CD4-positive, alpha-beta T cell treated with Interleukin-4 for 1 hour (primary cell): ENCODE measurements at regions not wholly inside any gene's neighbourhood (a gene's known extent, or its start where the extent isn't known, plus 50 kb on each side); places are given as distances from the start of the nearest gene placed in this dataset.
"Not testable (repeated sequence)": the region's sequence is repeated elsewhere in the genome, so short reads cannot be mapped to it uniquely, and the experiment has no call there.

Experiments
- DNase-seq, 2 donors: peaks; one replicate each; pipeline ENCODE4 v3.0.0-alpha.2; 2020 to 2022

DNA sequence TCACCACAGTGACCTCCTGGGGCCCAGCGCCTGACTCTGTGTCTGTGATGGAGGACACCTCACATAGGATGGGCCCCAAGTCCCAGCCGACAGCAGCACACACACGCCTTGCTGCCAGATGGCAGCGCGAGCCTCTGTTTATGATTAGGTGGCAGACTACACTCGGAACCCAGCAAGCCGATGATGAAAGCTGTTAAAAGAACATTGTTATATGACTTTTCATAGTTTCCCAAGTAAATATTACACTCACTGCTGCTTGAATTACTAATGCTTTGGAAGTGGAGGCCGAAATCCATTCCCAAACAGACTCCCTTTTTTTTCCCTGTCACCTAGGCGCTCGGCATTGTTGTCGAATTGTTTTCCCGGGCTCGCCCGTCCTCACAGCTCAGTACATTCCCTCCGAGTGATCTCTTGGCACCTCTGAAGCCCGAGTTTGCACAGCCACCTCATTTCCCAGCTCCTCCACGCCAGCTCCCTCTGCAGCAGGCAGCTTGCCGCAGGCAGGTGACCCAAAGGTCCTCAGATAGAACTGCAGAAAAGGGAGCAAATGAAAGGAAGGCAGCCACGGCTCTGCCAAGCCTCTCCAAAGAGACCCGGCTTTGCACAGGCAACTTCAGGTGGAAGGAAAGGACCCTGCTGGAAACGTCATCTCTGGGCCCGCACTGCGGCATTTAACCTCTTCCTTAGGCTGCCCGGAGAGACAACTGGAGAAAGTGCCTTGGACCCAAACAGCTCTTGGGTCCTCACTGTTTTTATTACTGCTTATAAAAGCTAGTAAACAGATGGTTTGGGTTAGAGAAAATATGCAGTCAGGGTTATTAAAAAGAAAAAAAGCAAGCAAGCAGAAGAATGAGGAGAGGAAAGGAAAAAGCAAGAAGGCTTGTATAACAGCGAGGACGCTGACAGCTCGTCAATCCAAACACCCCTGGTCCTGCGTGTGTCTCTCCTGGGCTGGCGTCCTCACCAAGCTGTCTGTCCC, 72.2 kb upstream of the SLC25A33 start:
- DNase-seq: no peak

DNA sequence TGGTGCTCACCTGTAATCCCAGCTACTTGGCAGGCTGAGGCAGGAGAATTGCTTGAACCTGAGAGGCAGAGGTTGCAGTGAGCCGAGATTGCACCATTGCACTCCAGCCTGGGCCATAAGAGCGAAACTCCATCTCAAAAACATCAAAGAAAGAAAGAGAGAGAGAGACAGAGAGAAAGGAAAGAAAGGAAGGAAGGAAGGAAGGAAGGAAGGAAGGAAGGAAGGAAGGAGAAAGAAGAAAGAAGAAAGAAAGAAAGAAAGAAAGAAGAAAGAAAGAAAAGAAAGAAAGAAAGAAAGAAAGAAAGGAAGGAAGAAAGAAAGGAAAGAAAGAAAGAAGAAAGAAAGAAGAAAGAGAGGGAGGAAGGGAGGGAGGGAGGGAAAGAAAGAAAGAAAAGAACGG, 69.4 kb upstream of the SLC25A33 start:
- not testable (repeated sequence) for DNase-seq

DNA sequence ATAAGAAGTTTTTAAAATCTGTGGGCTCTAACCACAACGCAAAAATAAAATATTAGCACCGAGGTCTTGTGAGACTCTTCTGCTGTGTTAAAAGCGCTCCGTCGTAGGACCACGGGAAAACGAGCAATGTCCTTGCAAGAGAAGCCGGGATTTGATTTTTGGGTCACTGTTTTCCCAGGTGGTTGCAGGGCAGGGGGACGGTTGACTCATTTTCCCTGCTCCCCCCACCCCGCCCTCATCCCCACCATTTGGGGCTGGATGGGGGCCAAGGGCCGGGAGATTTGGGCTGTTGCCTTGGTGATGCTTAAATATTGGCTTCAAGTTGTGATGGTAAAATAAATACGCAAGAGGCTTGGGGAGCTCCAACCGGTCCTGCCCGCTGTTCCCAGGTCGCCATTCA, 67.6 kb upstream of the SLC25A33 start:
- DNase-seq: no peak

DNA sequence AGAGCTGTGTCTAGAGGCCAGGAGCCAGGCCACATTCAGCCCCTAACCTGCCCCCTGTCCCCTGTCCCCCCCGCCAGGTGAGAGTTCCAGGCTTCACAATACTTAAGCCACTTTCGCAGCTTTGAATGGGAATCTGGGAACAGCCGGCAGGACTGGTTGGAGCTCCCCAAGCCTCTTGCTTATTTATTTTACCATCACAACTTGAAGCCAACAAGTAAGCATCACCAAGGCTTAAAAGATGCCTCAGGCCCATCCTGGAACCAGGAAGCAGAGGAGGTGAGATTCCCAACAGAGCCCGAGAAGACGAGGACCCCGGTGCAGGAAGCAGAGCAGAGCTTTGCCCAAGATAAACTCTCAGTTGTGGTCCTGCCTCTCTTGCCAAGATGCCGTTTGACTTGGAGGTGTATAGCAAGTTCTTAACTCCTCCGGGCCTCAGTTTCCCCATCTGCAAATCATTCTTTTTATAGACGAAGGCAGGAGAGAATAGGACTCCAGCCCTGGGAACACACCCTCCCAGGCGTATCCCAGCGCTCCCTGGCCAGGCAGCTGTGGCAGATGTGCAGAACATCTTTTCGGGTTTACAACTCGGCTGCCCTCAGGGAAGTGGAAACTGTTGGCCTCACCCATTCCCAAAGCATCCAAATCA, 66.8 kb upstream of the SLC25A33 start:
- no peak for DNase-seq

DNA sequence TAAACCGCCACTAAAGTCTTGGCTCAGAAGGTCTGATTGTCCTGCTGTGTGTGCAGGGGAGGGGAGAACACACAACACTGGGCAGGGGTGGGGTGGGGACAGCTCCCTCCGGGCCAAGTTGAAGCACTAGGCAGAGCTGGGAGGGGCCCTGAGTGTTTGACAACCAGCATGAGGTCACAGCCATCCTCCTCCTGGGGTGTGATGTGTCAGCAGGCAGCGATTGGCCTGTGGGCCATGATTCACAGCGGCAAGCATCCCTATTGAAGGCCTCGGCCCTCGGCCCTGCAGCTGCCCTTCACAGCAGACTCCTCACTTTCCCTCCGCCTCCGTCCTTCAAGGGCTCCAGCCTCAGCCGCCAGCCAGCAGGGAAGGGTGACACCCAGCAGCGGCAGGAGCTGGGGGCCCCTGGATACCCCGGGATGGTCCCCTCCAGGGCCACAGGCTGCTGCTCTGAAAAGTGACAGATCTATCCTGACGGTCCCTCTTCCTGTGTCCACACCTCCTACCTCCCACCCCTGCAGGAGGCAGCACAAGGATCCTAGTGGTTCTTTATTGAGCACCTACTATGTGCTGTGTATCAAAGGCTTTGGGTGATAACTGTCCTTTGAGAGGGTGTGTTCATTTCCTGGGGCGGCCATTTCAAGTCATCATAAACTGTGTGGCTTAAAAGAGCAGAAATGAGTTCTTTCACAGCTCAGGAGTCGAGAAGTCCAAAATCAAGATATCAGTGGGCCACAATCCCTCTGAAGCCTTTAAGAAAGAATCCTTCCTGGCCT, 66.0 kb upstream of the SLC25A33 start:
- no peak for DNase-seq

DNA sequence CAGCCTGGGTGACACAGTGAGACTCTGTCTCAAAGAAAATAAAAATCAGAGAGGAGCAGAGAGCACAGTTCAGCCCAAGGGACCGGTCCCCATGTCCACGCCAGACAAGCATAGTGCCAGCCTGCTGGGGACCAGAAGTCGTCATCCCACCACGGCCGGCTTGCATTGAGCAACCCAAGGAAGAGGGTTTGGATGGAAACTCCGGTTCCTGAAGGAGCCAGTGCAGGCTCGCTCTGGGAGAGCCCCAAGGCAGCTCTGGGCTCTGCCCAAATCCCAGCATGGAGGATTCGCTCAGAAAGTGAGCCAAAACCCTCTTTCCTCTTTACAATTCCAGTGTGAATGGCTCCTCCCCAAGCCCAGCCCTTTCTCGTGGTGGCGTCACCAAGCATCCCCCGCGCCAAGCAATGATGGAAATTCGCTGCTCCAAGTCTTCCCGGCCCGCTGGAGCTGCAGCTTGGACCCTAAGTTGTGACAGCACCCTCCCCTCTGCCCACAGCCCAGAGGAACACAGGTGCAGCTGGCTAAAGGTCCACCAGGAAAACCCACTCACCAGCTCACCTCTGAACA, 64.1 kb upstream of the SLC25A33 start:
- no peak for DNase-seq

DNA sequence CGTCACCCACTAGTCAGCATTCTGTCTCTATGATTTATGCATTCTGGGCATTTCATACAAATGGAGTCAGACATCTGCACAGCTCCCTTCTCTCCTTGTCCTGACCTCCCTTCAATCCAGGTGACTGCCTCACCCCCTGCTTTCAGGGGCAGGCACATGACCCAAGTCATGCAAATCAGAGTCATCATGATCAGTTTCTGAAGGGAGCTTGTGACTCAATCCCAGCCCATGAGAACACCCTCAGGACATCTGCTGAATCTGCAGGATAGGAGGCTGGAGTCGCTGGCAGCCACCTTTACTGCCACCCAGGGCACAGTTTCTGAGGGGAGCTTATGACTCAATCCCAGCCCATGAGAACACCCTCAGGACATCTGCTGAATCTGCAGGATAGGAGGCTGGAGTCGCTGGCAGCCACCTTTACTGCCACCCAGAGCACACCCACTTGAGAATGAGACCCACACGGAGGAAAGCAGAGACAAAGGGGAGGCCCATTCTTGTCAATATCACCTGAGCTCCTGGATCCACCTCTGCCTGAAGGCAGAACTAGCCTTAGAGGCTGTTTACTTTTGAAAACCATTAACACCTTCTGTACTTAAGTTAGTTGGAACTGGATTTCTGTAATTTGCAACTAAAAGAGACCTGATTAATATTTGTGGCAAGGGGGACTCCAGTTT, 62.3 kb upstream of the SLC25A33 start:
- DNase-seq: no peak

DNA sequence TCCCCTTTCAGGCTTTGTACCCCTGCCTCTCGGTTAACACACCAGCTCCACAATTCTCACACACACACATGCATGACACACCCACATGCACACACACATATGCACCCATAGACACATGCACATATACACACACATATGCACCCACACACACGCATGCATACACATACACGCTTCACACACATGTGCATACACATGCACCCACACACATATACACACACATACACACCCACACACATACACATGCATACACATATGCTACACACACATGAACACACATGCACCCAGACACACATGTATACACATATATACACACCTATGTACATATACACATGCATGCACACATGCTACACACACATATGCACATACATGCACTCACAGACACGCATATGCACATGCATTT, 61.7 kb upstream of the SLC25A33 start:
- DNase-seq: no peak

DNA sequence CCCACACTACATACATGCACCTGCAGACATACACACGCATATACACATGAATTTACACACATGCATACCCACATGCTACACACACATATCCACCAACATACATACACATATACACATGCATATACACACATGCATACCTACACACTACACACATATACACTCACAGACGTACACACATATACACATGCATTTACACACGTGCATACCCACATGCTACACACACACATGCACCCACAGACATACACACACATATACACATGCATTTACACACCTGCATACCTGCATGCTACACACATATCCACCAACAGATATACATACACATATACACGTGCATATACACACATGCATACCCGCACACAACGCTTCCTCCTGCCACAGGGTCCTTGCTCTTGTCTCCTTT, 61.2 kb upstream of the SLC25A33 start:
- DNase-seq: no peak

DNA sequence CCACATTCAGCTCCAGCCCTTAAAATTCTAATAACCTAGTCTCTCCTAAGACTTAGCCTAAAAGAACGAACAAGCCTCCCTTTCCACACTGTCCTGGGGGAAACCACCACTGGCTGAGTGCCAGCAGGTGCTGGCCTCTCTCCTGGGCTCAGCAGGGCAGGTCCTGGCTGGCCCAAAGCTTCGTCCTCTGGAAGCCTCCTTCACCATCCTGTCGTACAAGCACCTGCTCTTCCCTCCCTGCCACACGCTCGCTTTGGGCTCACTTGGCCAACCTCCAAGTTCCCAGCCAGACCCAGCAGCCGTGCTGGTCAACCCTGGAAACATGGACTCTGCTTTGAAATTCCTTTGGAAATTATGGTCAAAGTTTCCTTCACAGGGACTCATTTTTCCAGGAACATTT, 58.2 kb upstream of the SLC25A33 start:
- no peak for DNase-seq

DNA sequence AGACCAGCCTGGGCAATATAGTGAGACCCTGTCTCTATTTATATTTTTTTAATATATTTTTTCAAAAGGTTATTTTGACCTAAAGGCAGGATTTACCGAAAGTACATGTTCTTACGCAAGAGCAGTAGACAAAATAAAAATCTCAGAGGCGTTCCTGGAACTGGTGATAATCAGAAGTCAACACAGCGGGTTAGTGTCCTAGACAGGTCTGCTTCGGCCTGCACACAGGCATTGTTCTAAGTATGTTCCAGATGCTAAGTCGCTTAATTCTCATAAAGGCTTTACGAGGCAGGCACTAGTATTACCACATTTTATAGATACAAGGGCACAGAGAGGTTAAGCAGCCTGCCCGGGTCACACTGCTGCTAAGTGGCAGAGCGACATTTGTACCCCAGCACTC, 56.9 kb upstream of the SLC25A33 start:
- DNase-seq: no peak

DNA sequence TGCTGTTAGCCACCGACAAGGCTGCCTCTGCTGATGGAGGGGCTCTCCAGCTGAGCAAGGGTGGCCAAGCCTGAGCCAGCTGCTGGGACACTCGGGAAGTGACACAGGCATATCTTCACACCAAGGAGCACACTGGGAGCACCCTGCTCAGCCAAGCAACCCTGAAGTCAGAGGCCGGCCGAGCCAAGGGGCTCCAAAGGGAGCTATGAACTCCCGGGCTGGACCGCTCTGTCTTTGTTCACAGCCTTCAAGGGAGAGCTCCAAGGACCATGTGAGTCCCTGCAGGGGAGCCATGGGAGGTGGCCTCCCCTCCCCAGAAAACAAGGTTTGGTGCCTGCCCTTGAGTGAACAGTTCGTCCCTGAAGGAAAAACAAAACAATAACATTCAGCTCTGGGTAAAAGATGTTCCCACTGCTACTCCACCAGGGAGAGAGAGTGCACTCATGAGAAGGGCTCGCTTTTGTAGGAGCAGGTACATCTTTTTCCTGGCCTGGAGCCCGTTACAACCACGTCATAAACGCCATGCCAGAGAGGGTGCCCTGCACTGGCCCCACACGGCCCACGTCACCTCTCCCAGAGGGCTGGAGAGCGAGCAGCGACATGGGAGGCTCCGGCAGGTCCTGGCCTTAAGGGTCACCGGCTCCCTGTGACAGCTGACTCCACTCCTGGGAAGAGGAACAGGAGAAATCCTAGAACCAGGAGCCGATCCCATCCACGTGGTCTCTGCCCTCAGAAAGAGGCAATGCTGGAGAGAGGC, 56.3 kb upstream of the SLC25A33 start:
- DNase-seq: no peak

DNA sequence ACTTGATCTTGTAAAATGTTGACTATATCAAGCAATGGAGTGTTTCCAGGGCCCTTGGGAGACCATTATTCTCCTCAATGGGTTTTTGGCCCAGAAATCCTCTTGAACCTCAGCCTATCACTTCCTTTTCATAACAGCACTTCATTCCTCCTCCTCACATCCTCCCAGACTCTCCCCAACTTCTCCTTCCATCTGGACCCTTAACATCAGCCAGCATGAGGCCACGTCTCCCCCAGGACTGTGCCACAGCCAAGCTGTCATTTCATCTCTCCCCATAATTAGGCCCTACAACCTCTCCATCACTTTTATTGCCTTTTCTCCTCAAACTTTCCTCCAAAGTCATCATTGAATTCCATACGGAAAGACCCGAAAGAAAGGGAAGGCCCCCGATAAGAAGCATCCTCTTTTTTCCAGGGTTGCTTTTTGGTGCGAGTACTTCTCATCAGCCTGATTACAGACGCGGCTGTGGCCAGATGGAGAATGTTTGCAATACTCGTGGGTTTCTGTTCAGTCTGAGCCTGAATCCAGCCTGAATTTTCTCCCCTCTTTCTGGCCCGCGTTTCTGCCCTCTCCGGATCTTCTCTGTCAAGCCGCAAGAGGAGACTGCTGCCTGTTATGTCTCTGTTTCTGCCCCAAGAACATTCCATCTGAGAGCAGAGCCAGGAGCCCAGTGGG, 52.7 kb upstream of the SLC25A33 start:
- no peak for DNase-seq
